ENCODE measurements at regions not wholly inside any gene's neighbourhood (a gene's known extent, or its start where the extent isn't known, plus 50 kb on each side); places are given as distances from the start of the nearest gene placed in this dataset.
"Not testable (repeated sequence)": the region's sequence is repeated elsewhere in the genome, so short reads cannot be mapped to it uniquely, and the experiment has no call there.

DNA sequence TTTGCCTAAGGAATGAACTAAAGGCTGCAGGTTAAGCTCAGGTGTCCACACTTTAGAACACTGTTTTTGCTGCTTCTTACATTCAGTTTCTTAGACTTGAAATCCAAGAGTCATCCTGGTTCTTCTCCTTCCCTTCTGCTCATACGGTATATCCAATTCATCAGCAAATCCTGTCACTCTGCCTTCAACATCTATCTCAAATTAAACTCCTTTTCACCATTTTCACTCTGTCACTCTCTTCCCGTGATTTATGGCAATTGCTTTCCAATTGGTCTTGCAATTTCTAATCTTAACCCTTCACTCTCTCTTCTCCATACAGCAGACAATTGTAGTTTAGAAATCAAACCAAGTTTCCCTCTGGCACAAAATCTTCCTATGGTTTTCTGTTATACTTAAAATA is 182.9 kb downstream of the MRPS30 start:
- intact Hi-C loops (cut with DNase I): no loop called here
- H3K9me3 ChIP-seq: peaks cover 0 to 12% (median 1%) of the 10 kb centered on the region in 4 donors
- H3K27ac ChIP-seq: no peak overlapping the region
- H3K4me3 ChIP-seq: no peak overlapping the region
- no peaks in the 10 kb centered on the region for H3K36me3 ChIP-seq
- H3K27me3 ChIP-seq: no peaks in the 10 kb centered on the region
- H3K4me1 ChIP-seq: no peaks in the 10 kb centered on the region
- DNase-seq: no peak
- TF ChIP-seq POLR2AphosphoS5 (IDR thresholded peaks at IDR 0.05): no peak
- TF ChIP-seq POLR2A (IDR thresholded peaks at IDR 0.05): no peak
- TF ChIP-seq, protein P1, sequence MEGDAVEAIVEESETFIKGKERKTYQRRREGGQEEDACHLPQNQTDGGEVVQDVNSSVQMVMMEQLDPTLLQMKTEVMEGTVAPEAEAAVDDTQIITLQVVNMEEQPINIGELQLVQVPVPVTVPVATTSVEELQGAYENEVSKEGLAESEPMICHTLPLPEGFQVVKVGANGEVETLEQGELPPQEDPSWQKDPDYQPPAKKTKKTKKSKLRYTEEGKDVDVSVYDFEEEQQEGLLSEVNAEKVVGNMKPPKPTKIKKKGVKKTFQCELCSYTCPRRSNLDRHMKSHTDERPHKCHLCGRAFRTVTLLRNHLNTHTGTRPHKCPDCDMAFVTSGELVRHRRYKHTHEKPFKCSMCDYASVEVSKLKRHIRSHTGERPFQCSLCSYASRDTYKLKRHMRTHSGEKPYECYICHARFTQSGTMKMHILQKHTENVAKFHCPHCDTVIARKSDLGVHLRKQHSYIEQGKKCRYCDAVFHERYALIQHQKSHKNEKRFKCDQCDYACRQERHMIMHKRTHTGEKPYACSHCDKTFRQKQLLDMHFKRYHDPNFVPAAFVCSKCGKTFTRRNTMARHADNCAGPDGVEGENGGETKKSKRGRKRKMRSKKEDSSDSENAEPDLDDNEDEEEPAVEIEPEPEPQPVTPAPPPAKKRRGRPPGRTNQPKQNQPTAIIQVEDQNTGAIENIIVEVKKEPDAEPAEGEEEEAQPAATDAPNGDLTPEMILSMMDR (IDR thresholded peaks at IDR 0.05): no peak
- no peak for TF ChIP-seq EP300 (IDR thresholded peaks at IDR 0.05)
- WGBS, 2 donors: 64 to 79% methylated on average over 2 of the region's 2 CpGs

DNA sequence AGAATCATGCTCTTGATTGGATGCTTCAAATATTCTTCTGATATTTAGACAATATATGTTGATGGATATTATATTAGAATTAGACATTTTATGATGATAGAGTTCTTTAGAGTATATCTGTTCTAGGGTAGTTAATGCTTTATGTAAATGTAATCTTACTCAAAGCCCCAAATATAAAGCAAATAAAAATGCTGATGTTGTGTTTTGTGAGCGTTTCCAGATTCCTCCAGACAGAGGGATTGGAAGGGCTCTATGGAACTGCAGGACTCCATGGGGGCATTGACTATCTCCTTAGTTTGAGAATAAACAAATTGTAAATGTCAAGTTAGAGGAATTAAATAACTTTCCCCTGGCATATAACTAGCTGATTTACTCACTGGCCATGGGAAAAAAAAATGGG is 184.5 kb downstream of the MRPS30 start:
- no peak overlapping the region for H3K27ac ChIP-seq
- WGBS, 2 donors: 62 to 65% methylated on average over 1 of the region's 1 CpG
- intact Hi-C loops (cut with DNase I): no loop called here
- no peak for TF ChIP-seq POLR2A (IDR thresholded peaks at IDR 0.05)
- TF ChIP-seq, protein P1 (IDR thresholded peaks at IDR 0.05): no peak
- no peak overlapping the region for H3K4me3 ChIP-seq
- H3K27me3 ChIP-seq: no peaks in the 10 kb centered on the region
- peaks cover 0 to 8% (median 1%) of the 10 kb centered on the region in 4 donors for H3K9me3 ChIP-seq
- DNase-seq: no peak
- no peaks in the 10 kb centered on the region for H3K4me1 ChIP-seq
- H3K36me3 ChIP-seq: no peaks in the 10 kb centered on the region

DNA sequence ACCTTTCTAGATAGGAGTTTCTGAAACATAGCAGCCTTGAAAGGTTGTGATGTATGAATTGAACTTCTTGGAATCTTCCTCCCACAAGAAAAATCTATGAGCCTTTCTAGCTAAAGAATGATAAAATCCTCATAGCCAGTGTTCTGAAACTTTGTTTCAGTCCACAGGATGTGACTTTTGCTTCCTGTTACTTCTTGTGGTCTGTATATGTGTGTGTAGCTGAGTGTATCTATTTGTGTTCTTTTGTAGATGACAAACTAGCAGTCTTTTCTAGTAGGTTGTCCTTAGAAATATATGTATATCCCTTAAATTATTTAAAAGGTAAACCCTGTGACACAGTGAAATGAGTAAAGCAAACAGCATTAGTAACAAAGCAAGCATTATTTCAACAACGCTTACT is 188.8 kb downstream of the MRPS30 start:
- no peak for DNase-seq
- no peaks in the 10 kb centered on the region for H3K9me3 ChIP-seq
- H3K27ac ChIP-seq: no peak overlapping the region
- WGBS, 2 donors: 89 to 92% methylated on average over 1 of the region's 1 CpG
- no peaks in the 10 kb centered on the region for H3K4me1 ChIP-seq
- TF ChIP-seq POLR2A (IDR thresholded peaks at IDR 0.05): no peak
- no peak for TF ChIP-seq POLR2AphosphoS5 (IDR thresholded peaks at IDR 0.05)
- TF ChIP-seq, protein P1 (IDR thresholded peaks at IDR 0.05): no peak
- no peak for TF ChIP-seq EP300 (IDR thresholded peaks at IDR 0.05)
- no peak overlapping the region for H3K4me3 ChIP-seq
- H3K27me3 ChIP-seq: no peaks in the 10 kb centered on the region
- intact Hi-C loops (cut with DNase I): no loop called here
- no peaks in the 10 kb centered on the region for H3K36me3 ChIP-seq

DNA sequence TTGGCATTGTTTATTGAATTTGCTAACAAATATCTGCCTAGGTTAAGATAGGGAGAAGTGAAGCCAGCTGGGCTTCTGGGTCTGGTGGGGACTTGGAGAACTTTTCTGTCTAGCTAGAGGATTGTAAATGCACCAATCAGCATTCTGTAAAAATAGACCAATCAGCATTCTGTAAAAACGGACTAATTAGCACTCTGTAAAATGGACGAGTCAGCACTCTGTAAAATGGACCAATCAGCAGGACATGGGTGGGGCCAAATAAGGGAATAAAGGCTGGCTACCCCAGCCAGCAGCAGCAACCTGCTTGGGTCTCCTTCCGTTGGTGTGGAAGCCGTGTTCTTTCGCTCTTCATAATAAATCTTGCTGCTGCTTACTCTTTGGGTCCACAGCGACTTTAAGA is 198.4 kb downstream of the MRPS30 start:
- H3K36me3 ChIP-seq; H3K4me3 ChIP-seq; H3K9me3 ChIP-seq; intact Hi-C loops (cut with DNase I); H3K27ac ChIP-seq; H3K27me3 ChIP-seq; DNase-seq; H3K4me1 ChIP-seq: not testable (repeated sequence)
- WGBS, 2 donors: 83 to 88% methylated on average over 6 of the region's 6 CpGs

DNA sequence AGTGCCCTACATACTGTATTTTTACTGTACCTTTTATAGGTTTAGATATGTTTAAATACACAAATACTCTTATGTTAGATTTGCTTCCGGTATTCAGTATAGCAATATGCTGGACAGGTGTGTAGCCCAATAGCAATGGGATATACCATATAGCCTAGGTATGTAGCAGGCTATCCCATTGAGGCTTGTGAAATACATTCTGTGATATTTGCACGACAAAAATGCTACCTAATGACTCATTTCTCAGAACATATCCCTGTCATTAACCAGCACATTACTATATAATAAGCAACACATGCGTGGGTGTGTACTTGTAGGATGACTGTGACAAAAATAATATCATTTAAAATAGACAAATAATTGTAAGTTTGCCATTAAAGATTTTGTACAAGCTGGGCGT is 208.8 kb downstream of the MRPS30 start:
- DNase-seq: no peak
- Histone ChIP-seq H3K9me3 (no peaks in the 10 kb centered on the region), H3K27ac (no peak overlapping the region), H3K4me3 (no peak overlapping the region), H3K36me3 (no peaks in the 10 kb centered on the region), H3K27me3 (no peaks in the 10 kb centered on the region), H3K4me1 (no peaks in the 10 kb centered on the region)
- TF ChIP-seq EP300 (IDR thresholded peaks at IDR 0.05) (no peak), POLR2A (IDR thresholded peaks at IDR 0.05) (no peak), POLR2AphosphoS5 (IDR thresholded peaks at IDR 0.05) (no peak)
- TF ChIP-seq, protein P1 (IDR thresholded peaks at IDR 0.05): no peak
- intact Hi-C loops (cut with DNase I): no loop called here
- 83 to 87% methylated on average over 4 of the region's 4 CpGs for WGBS, 2 donors

Measured in sigmoid colon (tissue), 6 donors.